HG03558 (cell line): ENCODE measurements at regions not wholly inside any gene's neighbourhood (a gene's known extent, or its start where the extent isn't known, plus 50 kb on each side); places are given as distances from the start of the nearest gene placed in this dataset.

Experiments used
- ATAC-seq: cut with Tn5 transposase; IDR thresholded peaks from one replicate; pipeline ENCODE4 v1.9.1; 2021; ENCODE audit warnings: moderate number of reproducible peaks; ENCODE audit not compliant: unreplicated experiment; ENCODE audit errors: extremely low read depth

DNA sequence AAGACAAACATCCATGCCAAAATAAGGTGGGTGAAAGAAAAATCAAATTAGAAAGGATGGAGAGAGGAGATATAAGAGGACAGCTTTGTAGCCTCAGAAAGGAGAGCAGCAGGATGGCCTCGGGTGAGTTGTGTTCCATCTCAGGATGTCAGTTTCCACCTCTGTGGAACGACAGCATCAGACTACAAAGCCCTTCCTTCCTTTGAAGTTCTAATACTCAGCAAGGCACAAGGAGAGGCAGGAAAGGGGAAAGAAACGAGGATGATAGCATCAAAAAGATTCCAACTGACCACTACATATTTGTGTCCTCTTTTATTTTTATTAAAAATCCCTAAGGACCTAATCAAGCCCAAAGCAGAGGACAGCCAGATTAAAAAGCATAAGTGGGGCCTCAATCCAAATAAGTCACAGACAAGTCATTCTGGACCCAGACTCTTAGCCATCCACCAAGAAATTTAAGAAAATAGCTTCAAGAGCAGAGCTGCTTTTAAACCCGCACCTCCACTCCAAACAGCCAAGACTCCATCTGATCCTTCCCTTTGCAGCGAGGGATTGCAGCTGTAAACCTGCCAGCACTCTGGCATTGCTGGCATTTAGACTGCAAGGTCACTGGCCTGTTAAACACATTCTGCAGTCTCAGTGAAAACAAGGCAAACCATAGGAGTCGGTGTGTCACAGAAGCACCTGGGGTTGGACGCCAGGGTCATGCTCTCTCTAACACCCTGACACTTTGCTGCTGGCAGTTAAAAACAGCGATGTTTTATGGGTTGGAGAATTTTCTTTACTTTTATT is 314.5 kb upstream of the CHAC2 start:
- no peak for ATAC-seq

DNA sequence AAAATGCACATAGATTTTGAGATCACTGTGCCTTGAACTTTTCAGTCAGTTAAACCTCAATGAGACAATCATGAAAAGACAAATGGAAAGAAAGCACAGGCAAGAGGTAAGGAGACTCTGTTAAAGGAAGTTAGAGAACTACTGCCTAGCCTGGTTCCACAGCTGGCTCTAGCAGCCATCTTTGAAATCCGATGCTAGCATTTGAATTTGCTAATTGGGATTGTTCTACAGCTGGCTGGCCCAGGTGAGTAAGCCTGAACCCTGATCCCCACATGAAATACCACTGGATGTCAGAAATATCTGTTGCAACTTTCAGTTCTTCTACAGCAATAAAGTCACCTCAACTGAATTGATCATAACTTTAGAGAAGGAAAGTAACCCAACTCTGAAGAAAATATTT is 315.2 kb upstream of the CHAC2 start:
- no peak for ATAC-seq

DNA sequence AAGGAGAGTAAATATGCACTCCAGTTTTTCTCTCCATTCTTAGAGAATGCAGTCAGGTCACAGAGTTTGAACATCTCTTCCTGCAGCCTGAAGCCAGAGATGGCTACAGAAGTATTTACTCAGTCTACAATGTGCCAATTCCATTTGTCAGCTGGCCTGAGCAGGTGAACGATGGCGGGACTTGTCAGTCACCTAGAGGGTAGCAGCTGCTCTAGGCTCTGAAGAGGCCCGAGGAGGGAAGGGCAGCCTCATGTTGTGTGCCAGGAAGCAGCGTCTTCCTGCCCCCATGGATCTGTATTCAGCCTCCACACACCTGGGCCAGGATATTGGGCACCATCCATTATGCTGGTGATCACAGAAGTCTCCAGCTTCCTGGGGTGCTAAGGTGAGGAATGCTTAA is 316.7 kb upstream of the CHAC2 start:
- no peak for ATAC-seq

- ATAC-seq: no peak
These were observed 319.0 kb upstream of the CHAC2 start for GRCh38 chr2:53448591-53448990.

DNA sequence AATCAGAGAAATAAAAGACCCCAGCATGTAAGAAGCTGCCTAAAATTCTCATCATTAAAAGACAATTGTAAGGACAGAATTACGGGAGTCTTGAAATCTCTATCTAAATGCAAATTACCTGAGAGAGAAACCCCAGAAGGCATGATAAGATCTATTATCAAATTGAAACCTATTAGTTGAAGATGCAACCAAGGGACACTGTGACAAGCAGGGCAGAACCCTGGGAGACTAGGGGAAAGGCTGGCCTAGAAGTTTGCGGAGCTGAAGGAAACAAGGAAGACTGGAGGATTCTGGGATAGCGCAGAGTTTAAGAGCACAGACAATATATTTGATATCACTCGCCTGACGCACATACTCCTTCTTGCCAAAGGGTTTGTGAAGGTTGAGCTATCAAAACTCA is 319.5 kb upstream of the CHAC2 start:
- no peak for ATAC-seq

GRCh38 chr2:53445383-53446070 is 322.1 kb upstream of the CHAC2 start:
- peak; percentile 68 for ATAC-seq

DNA sequence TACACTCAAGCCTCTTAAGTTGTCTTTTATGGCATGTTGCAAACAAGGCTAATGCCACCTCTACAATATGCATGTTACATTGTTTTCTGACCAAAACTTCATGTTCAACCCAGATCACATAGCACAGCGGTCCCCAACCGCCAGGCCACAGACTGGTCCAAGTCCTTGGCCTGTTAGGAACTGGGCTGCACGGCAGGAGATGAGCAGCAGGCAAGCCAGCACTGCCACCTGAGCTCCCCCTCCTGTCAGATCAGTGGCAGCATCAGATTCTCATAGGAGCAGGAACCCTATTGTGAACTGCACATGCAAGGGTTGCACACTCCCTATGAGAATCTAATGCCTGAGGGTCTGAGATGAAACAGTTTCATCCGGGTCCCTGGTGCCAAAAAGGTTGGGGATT is 324.8 kb upstream of the CHAC2 start:
- ATAC-seq: no peak

DNA sequence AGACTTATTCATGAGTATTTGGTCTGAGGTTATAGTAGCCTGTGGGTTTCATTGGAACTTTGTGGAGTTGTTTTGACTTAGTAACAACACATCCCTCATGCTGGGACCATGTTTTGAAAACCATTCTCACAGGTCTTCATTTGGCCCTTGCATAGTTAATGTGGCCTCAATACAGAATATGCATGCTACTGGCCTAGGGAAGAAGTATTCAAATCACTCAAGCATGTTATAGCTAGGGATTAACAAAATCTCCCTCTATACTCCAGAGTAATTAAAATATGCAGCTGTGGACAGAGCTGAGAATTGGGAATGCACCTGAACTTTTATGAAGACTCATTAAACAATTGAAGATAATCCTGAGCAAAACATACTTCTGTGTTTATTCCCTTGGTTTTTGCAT is 325.5 kb upstream of the CHAC2 start:
- no peak for ATAC-seq

DNA sequence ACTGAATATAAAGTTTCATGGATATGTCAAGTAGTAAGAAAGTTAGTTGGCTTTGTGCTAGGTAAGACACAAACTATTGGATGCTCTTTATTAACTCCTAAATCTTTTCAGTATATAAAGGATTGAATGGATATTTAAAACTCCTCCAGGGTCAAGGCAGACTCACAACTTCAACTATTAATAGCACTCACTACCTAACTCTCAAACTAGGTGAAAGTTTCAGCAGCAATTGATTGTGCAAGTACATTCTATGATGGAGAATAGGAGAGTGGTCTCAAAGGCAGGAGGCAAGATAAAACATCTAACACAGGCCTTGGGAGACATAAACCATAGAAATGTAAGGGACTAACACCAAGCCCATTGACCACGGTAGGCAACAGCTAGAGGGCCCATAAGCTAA is 328.9 kb upstream of the CHAC2 start:
- no peak for ATAC-seq

- no peak for ATAC-seq
These were observed 329.5 kb upstream of the CHAC2 start for GRCh38 chr2:53438100-53438499.

DNA sequence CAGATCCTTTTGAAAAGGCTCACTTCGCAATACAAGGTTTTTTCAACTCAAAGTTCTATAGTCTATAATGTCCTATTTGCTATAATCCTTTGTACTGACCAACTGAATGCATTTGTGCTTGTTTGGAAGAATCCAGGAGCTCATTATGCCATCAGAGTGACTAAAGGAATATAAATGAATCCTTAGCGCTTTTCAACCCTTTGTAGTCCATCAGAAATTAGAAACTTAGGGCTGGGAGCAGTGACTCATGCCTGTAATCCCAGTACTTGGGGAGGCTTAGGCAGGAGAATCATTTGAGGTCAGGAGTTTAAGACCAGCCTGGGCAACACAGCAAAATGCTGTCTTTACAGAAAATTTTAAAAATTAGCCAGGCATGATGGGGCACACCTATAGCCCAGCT is 330.2 kb upstream of the CHAC2 start:
- ATAC-seq: no peak

GRCh38 chr2:53436882-53437281 is 330.7 kb upstream of the CHAC2 start:
- ATAC-seq: no peak

DNA sequence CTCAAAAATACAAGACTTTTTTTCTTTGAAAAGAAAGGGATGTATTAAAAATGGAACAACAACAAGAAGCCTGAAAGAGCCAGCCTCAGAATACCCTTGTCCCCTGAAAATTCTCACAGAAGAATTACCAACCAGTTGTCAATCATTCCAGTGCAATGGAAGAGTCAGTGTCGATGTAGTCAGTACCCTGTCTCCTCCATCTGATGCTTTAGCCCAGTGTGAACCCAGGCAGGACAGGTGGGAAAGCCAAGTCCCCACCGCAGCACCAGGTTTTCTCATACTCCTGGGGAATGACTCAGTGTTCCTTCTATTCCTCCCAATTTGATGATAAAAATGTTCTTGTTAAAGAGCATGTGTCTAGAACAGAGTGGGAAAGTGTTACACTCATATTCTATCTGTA is 332.0 kb upstream of the CHAC2 start:
- no peak for ATAC-seq

DNA sequence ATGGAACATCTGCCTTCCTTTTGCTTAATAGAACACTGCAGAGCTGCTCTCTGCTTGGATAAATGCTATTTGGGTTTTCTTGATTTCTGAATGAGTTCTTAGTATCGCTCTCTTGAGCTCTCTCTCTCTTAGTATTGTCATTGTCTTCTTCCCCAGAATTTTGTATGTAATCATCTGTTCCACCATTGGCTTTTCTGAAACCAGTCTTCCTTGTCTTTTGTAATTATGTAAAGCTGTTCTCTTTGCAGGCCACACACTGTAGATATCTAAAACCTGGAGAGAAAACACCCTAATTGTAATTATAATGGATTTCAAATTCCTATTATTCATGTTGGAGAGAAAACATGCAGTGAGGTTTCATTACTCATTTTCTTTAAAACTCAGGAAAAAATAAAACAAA is 333.1 kb upstream of the CHAC2 start:
- no peak for ATAC-seq

GRCh38 chr2:53432936-53433335 is 334.7 kb upstream of the CHAC2 start:
- no peak for ATAC-seq

GRCh38 chr2:53429901-53430300 is 337.7 kb upstream of the CHAC2 start:
- no peak for ATAC-seq

GRCh38 chr2:53424902-53425301 is 342.7 kb upstream of the CHAC2 start:
- no peak for ATAC-seq

- ATAC-seq: no peak
These were observed 344.1 kb upstream of the CHAC2 start for GRCh38 chr2:53423465-53423864.

DNA sequence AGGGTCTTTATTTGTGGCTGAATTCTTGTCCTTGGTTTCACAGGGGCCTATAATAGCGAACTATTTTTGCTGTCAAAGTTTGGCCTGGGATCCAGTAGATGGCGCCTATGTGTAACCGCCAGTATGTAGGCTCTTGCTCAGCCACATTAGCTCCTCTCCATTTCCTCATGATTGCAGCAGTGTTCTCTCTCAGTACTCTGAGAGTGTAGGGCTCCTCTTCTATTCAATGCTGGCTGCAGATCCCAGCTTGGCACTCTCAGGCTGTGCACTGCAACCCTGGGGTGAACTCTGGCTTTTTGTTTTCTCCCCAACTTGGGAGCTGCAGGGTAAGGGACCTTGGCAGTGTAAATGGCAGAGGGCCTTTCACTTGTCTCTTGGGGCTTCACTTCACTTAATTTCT is 344.6 kb upstream of the CHAC2 start:
- peak; percentile 45 for ATAC-seq

- ATAC-seq: no peak
These were observed 350.2 kb upstream of the CHAC2 start for GRCh38 chr2:53417385-53417784.

DNA sequence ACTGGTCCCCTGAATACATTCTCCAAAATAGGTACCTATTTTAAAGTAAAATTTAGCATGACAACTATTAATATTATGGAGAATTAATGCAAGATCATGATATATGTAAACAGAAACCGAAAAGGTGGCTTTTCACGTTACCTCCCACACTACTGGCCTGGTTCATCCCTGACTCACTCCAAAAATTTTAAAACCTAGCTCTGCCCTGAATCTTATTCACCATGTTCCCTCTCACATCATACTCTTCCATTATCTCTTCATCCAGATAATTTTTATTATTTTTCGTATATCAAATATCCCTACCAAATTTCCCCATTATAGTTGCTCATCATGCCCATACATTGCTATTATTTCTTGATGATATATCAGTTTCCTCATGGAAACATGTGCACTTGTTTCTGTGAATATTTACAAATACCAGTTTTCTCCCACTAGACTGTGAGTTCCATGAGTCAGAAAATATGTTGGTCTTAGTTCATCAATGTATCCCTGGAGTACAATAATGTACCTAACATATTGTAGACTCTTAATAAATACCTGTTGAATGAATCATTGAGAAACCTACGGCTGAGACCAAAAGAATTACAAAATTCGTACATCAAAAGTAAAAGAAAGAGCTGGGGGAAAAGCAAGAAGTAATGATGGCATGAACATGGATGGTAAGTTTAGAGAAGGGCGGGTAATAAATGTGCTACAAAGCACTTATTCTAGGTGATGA is 360.1 kb upstream of the CHAC2 start:
- no peak for ATAC-seq
